Loucy (cell line): ENCODE measurements at regions not wholly inside any gene's neighbourhood (a gene's known extent, or its start where the extent isn't known, plus 50 kb on each side); places are given as distances from the start of the nearest gene placed in this dataset.

Source experiments
- H2AFZ ChIP-seq: fragments of 200-600 bp; sonication (generic); 2 replicates; pipeline ENCODE4 v1.6.0; 2016; ENCODE audit warnings: antibody characterized with exemption, mild to moderate bottlenecking, low read length, moderate library complexity
- H3F3A ChIP-seq: fragments of 200-600 bp; 2 replicates; pipeline ENCODE4 v1.6.0; 2016; ENCODE audit warnings: antibody characterized with exemption, low read depth, mild to moderate bottlenecking
- H3K27me3 ChIP-seq: fragments of 200-600 bp; sonication (generic); 2 replicates; pipeline ENCODE4 v1.6.1; 2014; ENCODE audit warnings: low read length, mild to moderate bottlenecking; ENCODE audit not compliant: insufficient read depth, poor library complexity, severe bottlenecking
- H3K36me3 ChIP-seq: fragments of 200-600 bp; sonication (generic); 2 replicates; pipeline ENCODE4 v1.6.1; 2016; ENCODE audit warnings: low read length; ENCODE audit not compliant: insufficient read depth
- H3K4me1 ChIP-seq: fragments of 200-600 bp; sonication (generic); 2 replicates; pipeline ENCODE4 v1.5.1; 2014; ENCODE audit warnings: low read length, mild to moderate bottlenecking; ENCODE audit not compliant: insufficient read depth, poor library complexity, severe bottlenecking
- H3K4me2 ChIP-seq: fragments of 200-600 bp; sonication (generic); 2 replicates; pipeline ENCODE4 v1.6.0; 2014; ENCODE audit warnings: antibody characterized with exemption, low read length, low read depth, mild to moderate bottlenecking; ENCODE audit not compliant: poor library complexity, severe bottlenecking
- H3K4me3 ChIP-seq: fragments of 200-600 bp; sonication (generic); 2 replicates; pipeline ENCODE4 v1.5.1; 2014; ENCODE audit warnings: low read length, mild to moderate bottlenecking, mixed read lengths; ENCODE audit not compliant: poor library complexity, severe bottlenecking
- H3K79me2 ChIP-seq: fragments of 200-600 bp; sonication (generic); 2 replicates; pipeline ENCODE4 v1.6.1; 2014; ENCODE audit warnings: low read length; ENCODE audit not compliant: insufficient read depth
- H3K9ac ChIP-seq: fragments of 200-600 bp; sonication (generic); 2 replicates; pipeline ENCODE4 v1.6.0; 2014; ENCODE audit warnings: mild to moderate bottlenecking, low read depth, low read length, moderate library complexity; ENCODE audit not compliant: poor library complexity, severe bottlenecking
- H3K9me2 ChIP-seq: fragments of 200-600 bp; sonication (generic); replicated peaks from 2 replicates; pipeline ENCODE4 v1.6.1; 2016; ENCODE audit warnings: low read depth, low read length, mixed read lengths
- H3K9me3 ChIP-seq: fragments of 200-600 bp; sonication (generic); 2 replicates; pipeline ENCODE4 v1.6.1; 2014; ENCODE audit warnings: mild to moderate bottlenecking, antibody characterized with exemption, low read length, low read depth; ENCODE audit not compliant: insufficient read depth
- H4K20me1 ChIP-seq: fragments of 200-600 bp; sonication (generic); 2 replicates; pipeline ENCODE4 v1.6.0; 2014; ENCODE audit warnings: antibody characterized with exemption, low read length, mild to moderate bottlenecking; ENCODE audit not compliant: insufficient read depth, poor library complexity, severe bottlenecking
- CTCF ChIP-seq: fragments of 200-600 bp; sonication (generic); conservative IDR thresholded peaks from 2 replicates; pipeline ENCODE4 v1.5.1; 2014; ENCODE audit warnings: mild to moderate bottlenecking, antibody characterized with exemption, low read length
- EZH2phosphoT487 ChIP-seq: fragments of 200-600 bp; IDR thresholded peaks from 2 replicates; pipeline ENCODE4 v1.6.1; 2018; ENCODE audit warnings: antibody characterized with exemption, mild to moderate bottlenecking, moderate library complexity, borderline replicate concordance

- Histone ChIP-seq H3K36me3 (no peaks in the 10 kb centered on the region), H3K4me2 (no peak overlapping the region), H3K79me2 (no peaks in the 10 kb centered on the region), H3K4me3 (no peak overlapping the region), H3K9me3 (no peaks in the 10 kb centered on the region), H2AFZ (no peak overlapping the region), H3K4me1 (no peaks in the 10 kb centered on the region), H3K27me3 (no peaks in the 10 kb centered on the region), H3F3A (no peaks in the 10 kb centered on the region), H3K9ac (no peak overlapping the region), H3K9me2 (no peaks in the 10 kb centered on the region), H4K20me1 (no peaks in the 10 kb centered on the region)
- TF ChIP-seq CTCF (no peak), EZH2phosphoT487 (no peak)
These were observed 96.4 kb upstream of the ARX start for GRCh38 chrX:25112156-25112555.

- Histone ChIP-seq H3K36me3 (no peaks in the 10 kb centered on the region), H3K9me2 (no peaks in the 10 kb centered on the region), H3K4me3 (no peak overlapping the region), H3K27me3 (no peaks in the 10 kb centered on the region), H4K20me1 (no peaks in the 10 kb centered on the region), H3K79me2 (no peaks in the 10 kb centered on the region), H3K4me1 (no peaks in the 10 kb centered on the region), H2AFZ (no peak overlapping the region), H3F3A (no peaks in the 10 kb centered on the region), H3K9me3 (no peaks in the 10 kb centered on the region), H3K9ac (no peak overlapping the region), H3K4me2 (no peak overlapping the region)
- TF ChIP-seq EZH2phosphoT487 (no peak), CTCF (no peak)
These were observed 92.7 kb upstream of the ARX start for GRCh38 chrX:25108481-25108880.

- Histone ChIP-seq H3K4me3 (no peak overlapping the region), H4K20me1 (no peaks in the 10 kb centered on the region), H3K79me2 (no peaks in the 10 kb centered on the region), H3K9ac (no peak overlapping the region), H3K9me2 (no peaks in the 10 kb centered on the region), H3K4me1 (no peaks in the 10 kb centered on the region), H3K4me2 (no peak overlapping the region), H3F3A (no peaks in the 10 kb centered on the region), H3K27me3 (no peaks in the 10 kb centered on the region), H2AFZ (no peak overlapping the region), H3K36me3 (no peaks in the 10 kb centered on the region), H3K9me3 (no peaks in the 10 kb centered on the region)
- TF ChIP-seq CTCF (no peak), EZH2phosphoT487 (no peak)
These were observed 89.5 kb upstream of the ARX start for GRCh38 chrX:25105221-25105620.
